Transverse colon (tissue), 4 donors: ENCODE measurements at regions not wholly inside any gene's neighbourhood (a gene's known extent, or its start where the extent isn't known, plus 50 kb on each side); places are given as distances from the start of the nearest gene placed in this dataset.
"Not testable (repeated sequence)": the region's sequence is repeated elsewhere in the genome, so short reads cannot be mapped to it uniquely, and the experiment has no call there.

ENCODE experiments used
- CTCF ChIP-seq, 5 experiments: fragments of 200-600 bp in 3 of 5; fragments of 450-650 bp in 2 of 5; sonication (generic) in 3 of 5; IDR thresholded peaks; 1 replicate in 2 of 5; 2 replicates in 3 of 5; pipeline ENCODE4 v1.5.1; 2016 to 2017; ENCODE audit warnings: antibody characterized with exemption in 5 of 5, inconsistent platforms in 3 of 5, mild to moderate bottlenecking in 2 of 5, moderate library complexity in 1 of 5
- POLR2A ChIP-seq: fragments of 450-650 bp; IDR thresholded peaks from one replicate; pipeline ENCODE4 v1.6.1; 2016; ENCODE audit warnings: antibody characterized with exemption, mild to moderate bottlenecking, moderate library complexity
- POLR2AphosphoS5 ChIP-seq, 3 donors: sonication (generic); formaldehyde crosslinking; IDR thresholded peaks; one replicate each; pipeline ENCODE4 v1.6.1; 2016; ENCODE audit warnings: antibody characterized with exemption in 3 of 3

GRCh38 chr7:27457120-27457519 is 205.6 kb downstream of the HIBADH start:
- not testable (repeated sequence) for TF ChIP-seq POLR2AphosphoS5 (IDR thresholded peaks at IDR 0.05); CTCF (IDR thresholded peaks at IDR 0.05); POLR2A
